C4-2B (cell line): ENCODE measurements at regions not wholly inside any gene's neighbourhood (a gene's known extent, or its start where the extent isn't known, plus 50 kb on each side); places are given as distances from the start of the nearest gene placed in this dataset.

Experiments used
- ZFX ChIP-seq: fragments of 450-650 bp; IDR thresholded peaks from 2 replicates; pipeline ENCODE4 v1.6.1; 2017
- TF ChIP-seq, protein P1 (sequence below): fragments of 450-650 bp; conservative IDR thresholded peaks from 2 replicates; pipeline ENCODE4 v1.5.1; 2017; ENCODE audit warnings: mild to moderate bottlenecking

DNA sequence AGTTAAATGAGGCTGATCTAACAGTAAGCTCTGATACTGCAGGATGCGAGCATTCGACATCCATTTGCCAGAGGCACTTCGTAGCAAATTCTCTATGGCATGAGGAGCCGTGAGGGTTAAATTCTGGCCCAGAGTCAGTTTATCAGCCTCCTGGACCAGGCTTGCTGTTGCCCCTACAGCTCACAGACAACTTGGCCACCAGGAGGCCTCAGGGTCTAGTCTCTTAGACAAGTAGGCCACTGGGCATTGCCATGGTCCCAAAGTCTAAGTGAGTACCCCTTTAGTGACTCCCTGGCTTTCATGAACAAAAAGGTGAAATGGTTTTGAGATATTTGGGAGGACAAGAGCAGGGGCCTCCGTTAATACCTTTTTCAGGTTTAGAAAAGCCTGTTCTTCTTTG, 178.0 kb upstream of the MBL2 start:
- TF ChIP-seq, protein P1, sequence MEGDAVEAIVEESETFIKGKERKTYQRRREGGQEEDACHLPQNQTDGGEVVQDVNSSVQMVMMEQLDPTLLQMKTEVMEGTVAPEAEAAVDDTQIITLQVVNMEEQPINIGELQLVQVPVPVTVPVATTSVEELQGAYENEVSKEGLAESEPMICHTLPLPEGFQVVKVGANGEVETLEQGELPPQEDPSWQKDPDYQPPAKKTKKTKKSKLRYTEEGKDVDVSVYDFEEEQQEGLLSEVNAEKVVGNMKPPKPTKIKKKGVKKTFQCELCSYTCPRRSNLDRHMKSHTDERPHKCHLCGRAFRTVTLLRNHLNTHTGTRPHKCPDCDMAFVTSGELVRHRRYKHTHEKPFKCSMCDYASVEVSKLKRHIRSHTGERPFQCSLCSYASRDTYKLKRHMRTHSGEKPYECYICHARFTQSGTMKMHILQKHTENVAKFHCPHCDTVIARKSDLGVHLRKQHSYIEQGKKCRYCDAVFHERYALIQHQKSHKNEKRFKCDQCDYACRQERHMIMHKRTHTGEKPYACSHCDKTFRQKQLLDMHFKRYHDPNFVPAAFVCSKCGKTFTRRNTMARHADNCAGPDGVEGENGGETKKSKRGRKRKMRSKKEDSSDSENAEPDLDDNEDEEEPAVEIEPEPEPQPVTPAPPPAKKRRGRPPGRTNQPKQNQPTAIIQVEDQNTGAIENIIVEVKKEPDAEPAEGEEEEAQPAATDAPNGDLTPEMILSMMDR = no peak
- no peak for TF ChIP-seq ZFX
